Right lobe of liver (tissue), 6 donors: ENCODE measurements at regions not wholly inside any gene's neighbourhood (a gene's known extent, or its start where the extent isn't known, plus 50 kb on each side); places are given as distances from the start of the nearest gene placed in this dataset.

Source experiments
- ATAC-seq, 4 donors: fragments of 200-7000 bp; cut with Tn5 transposase; one replicate each; pipeline ENCODE4 v1.9.1; 2020; ENCODE audit warnings: mild to moderate bottlenecking in 4 of 4, moderate library complexity in 4 of 4
- DNase-seq, 3 donors: peaks; one replicate each; pipeline ENCODE4 v3.0.0-alpha.2; 2020
- H3K27ac ChIP-seq, 3 donors: fragments of 200-600 bp; one replicate each; pipeline ENCODE4 v1.8.0; 2022
- H3K27me3 ChIP-seq, 2 donors: fragments of 200-600 bp; one replicate each; pipeline ENCODE4 v1.8.0; 2022
- H3K36me3 ChIP-seq, 4 donors: fragments of 200-600 bp; sonication (generic) in 1 of 4; one replicate each; pipeline versions ENCODE4 v1.5.1 to v1.8.0; 2017 to 2022; ENCODE audit warnings: control low read depth in 1 of 4
- H3K4me1 ChIP-seq, 4 donors: fragments of 200-600 bp; sonication (generic) in 1 of 4; one replicate each; pipeline versions ENCODE4 v1.5.1 to v1.8.0; 2017 to 2022; ENCODE audit warnings: control low read depth in 1 of 4
- H3K4me3 ChIP-seq, 3 donors: fragments of 200-600 bp; one replicate each; pipeline ENCODE4 v1.8.0; 2022
- H3K9me3 ChIP-seq, 4 donors: fragments of 200-600 bp; sonication (generic) in 1 of 4; one replicate each; pipeline versions ENCODE4 v1.5.1 to v1.8.0; 2017 to 2022; ENCODE audit warnings: control low read depth in 1 of 4
- POLR2A ChIP-seq: fragments of 450-650 bp; IDR thresholded peaks from one replicate; pipeline ENCODE4 v1.6.1; 2017; ENCODE audit warnings: antibody characterized with exemption, mild to moderate bottlenecking
- WGBS: methylation state at CpG from one replicate; pipeline ENCODE4 v1.1.6; 2018; ENCODE audit warnings: low coverage, low lambda C conversion rate; ENCODE audit not compliant: insufficient coverage; ENCODE audit errors: missing lambda C conversion rate; 5-methylcytosine and 5-hydroxymethylcytosine counted together
- intact Hi-C, 2 donors: fragments of 100-400 bp; cut with DNase I; formaldehyde crosslinking; loops; one replicate each; pipeline versions ENCODE4 v1.11.2 to v1.14.1; 2022
- TF ChIP-seq, protein P1 (sequence below), 4 donors: fragments of 200-600 bp in 3 of 4; fragments of 450-650 bp in 1 of 4; IDR thresholded peaks; one replicate each; pipeline versions ENCODE4 v1.5.1 to v1.8.0; 2016 to 2022; ENCODE audit warnings: antibody characterized with exemption in 4 of 4, mild to moderate bottlenecking in 2 of 4
- donor health status: DM: no; HTN: yes; CAD: no.
- donor health status: DM: no; HTN: no; CAD: no.
- donor health status: DM: no; HTN: no; CAD: no.
- donor health status: DM: no; HTN: yes; CAD: no.
- donor health status: DM: no; HTN: yes; CAD: no.

DNA sequence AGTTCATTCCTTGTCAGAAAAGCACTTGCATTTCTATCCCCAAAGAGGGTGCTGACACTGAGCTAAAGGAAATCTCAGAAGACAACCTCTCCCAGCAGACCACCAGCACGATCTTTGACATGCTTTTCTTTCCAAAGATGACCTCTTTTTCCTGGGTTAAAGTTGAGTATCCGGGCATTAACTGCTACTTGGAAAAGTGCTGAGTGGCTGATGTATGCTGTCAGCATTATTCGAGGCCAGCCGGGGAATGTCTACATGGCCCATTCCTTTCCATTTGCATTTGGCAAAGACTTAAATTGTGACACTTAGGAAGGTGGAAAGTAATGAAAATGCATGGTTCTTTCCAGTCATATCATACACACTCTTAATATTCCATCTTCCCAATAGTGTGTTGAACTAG, 90.6 kb upstream of the SKAP2 start:
- intact Hi-C loops, result no loop called here
- TF ChIP-seq, protein P1, sequence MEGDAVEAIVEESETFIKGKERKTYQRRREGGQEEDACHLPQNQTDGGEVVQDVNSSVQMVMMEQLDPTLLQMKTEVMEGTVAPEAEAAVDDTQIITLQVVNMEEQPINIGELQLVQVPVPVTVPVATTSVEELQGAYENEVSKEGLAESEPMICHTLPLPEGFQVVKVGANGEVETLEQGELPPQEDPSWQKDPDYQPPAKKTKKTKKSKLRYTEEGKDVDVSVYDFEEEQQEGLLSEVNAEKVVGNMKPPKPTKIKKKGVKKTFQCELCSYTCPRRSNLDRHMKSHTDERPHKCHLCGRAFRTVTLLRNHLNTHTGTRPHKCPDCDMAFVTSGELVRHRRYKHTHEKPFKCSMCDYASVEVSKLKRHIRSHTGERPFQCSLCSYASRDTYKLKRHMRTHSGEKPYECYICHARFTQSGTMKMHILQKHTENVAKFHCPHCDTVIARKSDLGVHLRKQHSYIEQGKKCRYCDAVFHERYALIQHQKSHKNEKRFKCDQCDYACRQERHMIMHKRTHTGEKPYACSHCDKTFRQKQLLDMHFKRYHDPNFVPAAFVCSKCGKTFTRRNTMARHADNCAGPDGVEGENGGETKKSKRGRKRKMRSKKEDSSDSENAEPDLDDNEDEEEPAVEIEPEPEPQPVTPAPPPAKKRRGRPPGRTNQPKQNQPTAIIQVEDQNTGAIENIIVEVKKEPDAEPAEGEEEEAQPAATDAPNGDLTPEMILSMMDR (IDR thresholded peaks at IDR 0.05), result no peak
- no peak for TF ChIP-seq POLR2A
- Histone ChIP-seq H3K4me3 (no peak overlapping the region), H3K27me3 (no peaks in the 10 kb centered on the region), H3K9me3 (no peaks in the 10 kb centered on the region), H3K36me3 (no peaks in the 10 kb centered on the region), H3K27ac (no peak overlapping the region), H3K4me1 (no peaks in the 10 kb centered on the region)
- WGBS, result 25% methylated on average over 4 of the region's 4 CpGs
- DNase-seq (no peak), ATAC-seq (peak; percentile 49 to 62 (median 56))

DNA sequence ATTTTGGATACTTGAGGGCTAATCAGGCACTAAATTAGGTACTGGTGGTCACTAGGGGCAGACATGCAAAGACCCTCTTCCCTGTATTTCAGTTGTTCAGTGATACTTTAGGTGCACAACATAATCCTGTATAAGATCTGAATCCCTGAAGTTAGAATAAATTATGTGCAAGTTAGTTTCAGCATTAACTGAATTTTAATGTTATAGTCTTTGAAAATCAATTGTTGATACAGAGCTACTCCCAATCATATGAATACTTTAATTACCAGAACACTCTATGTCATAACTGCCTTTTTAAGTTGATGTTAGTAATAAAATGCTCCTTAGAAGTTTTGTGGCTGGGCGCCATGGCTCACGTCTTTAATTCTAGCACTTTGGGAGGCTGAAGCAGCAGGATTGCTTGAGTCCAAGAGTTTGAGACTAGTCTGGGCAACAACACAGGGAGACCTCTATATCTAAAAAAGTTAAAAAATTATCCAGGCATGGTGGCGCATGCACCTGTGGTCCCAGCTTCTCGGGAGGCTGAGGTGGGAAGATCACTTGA, 87.1 kb upstream of the SKAP2 start:
- ATAC-seq, result no peak
- H3K4me3 ChIP-seq, result no peak overlapping the region
- no peak for DNase-seq
- intact Hi-C loops, result no loop called here
- H3K36me3 ChIP-seq, result no peaks in the 10 kb centered on the region
- H3K27me3 ChIP-seq, result no peaks in the 10 kb centered on the region
- TF ChIP-seq, protein P1 (IDR thresholded peaks at IDR 0.05), result no peak
- TF ChIP-seq POLR2A, result no peak
- 73% methylated on average over 4 of the region's 4 CpGs for WGBS
- no peaks in the 10 kb centered on the region for H3K4me1 ChIP-seq
- no peaks in the 10 kb centered on the region for H3K9me3 ChIP-seq
- no peak overlapping the region for H3K27ac ChIP-seq

DNA sequence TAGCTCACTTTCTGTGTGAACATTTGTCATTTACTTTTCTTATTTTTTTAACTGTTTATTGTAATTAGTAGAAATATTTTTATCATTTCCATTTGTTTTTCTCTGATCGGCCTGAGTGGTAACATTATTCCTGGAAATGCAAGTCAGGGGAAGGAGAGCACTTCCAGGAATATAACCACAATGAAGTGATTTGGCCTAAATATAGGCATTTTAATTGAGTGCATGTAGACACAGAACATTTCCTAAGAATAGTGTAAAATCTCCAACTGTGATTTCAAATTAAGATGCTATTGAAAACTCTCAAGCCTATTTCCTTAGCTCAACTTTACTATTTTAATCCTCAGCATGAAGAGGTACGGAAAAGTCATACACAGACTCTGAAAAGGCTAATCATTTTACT, 86.5 kb upstream of the SKAP2 start:
- intact Hi-C loops, result no loop called here
- Histone ChIP-seq H3K9me3 (no peaks in the 10 kb centered on the region), H3K4me3 (no peak overlapping the region), H3K27me3 (no peaks in the 10 kb centered on the region), H3K36me3 (no peaks in the 10 kb centered on the region), H3K27ac (no peak overlapping the region), H3K4me1 (no peaks in the 10 kb centered on the region)
- 50% methylated on average over 2 of the region's 2 CpGs for WGBS
- TF ChIP-seq POLR2A, result no peak
- TF ChIP-seq, protein P1 (IDR thresholded peaks at IDR 0.05), result no peak
- DNase-seq (no peak), ATAC-seq (no peak)

DNA sequence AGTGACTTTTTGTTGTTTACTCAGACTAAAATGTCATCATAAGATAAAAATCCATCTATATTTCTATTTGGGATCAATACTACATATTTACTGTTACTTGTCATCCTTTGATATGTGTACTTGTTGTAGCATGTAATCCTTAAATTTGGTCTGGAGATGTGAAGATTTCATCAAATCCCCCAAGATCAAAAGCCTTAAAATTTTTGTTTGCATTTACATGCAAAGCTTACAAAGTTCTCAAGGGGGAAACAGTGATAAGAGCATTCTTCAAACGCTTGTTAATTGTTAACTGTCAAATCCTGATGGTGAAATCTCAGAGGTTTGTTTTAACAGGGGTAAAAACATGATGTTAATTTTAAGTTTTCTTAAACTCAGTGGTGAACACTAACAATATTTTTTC, 84.9 kb upstream of the SKAP2 start:
- DNase-seq, result no peak
- no peak for ATAC-seq
- Histone ChIP-seq H3K4me3 (no peak overlapping the region), H3K9me3 (no peaks in the 10 kb centered on the region), H3K4me1 (no peaks in the 10 kb centered on the region), H3K27me3 (no peaks in the 10 kb centered on the region), H3K27ac (no peak overlapping the region), H3K36me3 (no peaks in the 10 kb centered on the region)
- WGBS, result 23% methylated on average over 1 of the region's 1 CpG
- intact Hi-C loops, result no loop called here
- no peak for TF ChIP-seq POLR2A
- TF ChIP-seq, protein P1 (IDR thresholded peaks at IDR 0.05), result no peak

DNA sequence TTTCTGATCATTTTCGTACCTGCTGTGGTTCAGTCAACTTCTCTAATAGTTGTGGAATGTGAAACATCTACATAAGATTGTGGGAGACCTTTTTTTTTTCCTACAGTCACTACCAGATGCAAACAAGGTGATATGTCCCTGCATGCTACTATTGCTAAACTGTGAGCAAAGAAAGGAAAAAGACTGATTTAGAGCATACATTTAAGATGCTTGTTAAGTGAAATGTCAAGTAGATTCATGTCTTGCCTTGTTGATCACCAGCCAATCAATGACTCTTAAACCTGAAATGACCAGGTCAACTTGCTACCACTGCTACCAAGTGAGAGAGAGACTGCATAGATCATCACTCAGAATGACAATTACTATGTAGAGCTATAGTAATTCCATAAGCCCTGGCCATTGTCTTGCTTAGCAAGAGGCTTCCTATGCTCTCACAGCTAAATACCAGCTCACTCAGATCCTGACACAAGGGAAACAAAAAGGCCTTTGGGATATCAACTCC, 84.3 kb upstream of the SKAP2 start:
- H3K4me1 ChIP-seq, result no peaks in the 10 kb centered on the region
- H3K27ac ChIP-seq, result no peak overlapping the region
- DNase-seq, result no peak
- TF ChIP-seq, protein P1 (IDR thresholded peaks at IDR 0.05), result no peak
- no peak for TF ChIP-seq POLR2A
- no peak overlapping the region for H3K4me3 ChIP-seq
- no peaks in the 10 kb centered on the region for H3K27me3 ChIP-seq
- WGBS, result 14% methylated on average over 1 of the region's 1 CpG
- no peak for ATAC-seq
- no peaks in the 10 kb centered on the region for H3K36me3 ChIP-seq
- intact Hi-C loops, result no loop called here
- H3K9me3 ChIP-seq, result no peaks in the 10 kb centered on the region
